Glomerular visceral epithelial cell (primary cell): ENCODE measurements at regions not wholly inside any gene's neighbourhood (a gene's known extent, or its start where the extent isn't known, plus 50 kb on each side); places are given as distances from the start of the nearest gene placed in this dataset.

ENCODE experiments used
- DNase-seq: peaks from one replicate; pipeline ENCODE4 v3.0.0-alpha.2; 2016; ENCODE audit errors: extremely low spot score

DNA sequence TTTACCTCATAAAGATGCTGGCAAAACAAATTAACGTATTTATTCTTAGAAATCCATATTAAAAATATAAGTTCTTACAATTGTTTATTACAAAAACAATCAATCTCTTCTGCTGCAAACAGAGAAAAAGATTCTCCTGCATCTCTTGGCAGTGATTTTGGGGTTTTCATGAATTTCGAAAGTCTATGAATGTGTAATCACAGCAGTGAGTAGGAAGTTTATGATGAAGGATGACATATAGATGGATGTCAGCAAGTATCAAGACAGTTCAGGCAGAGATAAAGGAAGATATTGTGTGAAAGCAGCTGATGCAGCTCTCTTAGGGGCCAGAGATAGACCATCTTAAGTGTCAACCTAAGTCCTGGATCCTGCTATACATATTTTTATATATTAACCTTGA, 196.9 kb upstream of the BANK1 start:
- no peak for DNase-seq

- no peak for DNase-seq
These were observed 206.2 kb upstream of the BANK1 start for GRCh38 chr4:101584306-101584705.

DNA sequence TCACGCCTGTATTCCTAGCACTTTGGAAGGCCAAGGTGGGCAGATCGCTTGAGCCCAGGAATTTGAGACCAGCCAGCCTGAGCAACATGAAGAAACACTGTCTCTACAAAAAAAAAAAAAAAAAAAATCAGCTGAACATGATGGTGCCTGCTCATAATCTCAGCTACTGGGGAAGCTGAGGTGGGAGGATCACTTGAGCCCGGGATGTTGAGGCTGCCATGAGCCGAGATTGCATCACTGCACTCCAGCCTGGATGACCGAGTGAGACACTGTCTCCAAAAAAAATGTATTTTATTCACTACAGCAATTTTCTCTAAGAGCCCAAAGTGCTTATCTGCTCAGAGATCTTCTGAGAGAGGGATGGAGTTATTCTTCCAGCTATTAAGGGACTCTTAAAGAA, 215.8 kb upstream of the PPP3CA start:
- no peak for DNase-seq

GRCh38 chr4:101556842-101557241, 209.5 kb upstream of the PPP3CA start:
- DNase-seq: no peak

DNA sequence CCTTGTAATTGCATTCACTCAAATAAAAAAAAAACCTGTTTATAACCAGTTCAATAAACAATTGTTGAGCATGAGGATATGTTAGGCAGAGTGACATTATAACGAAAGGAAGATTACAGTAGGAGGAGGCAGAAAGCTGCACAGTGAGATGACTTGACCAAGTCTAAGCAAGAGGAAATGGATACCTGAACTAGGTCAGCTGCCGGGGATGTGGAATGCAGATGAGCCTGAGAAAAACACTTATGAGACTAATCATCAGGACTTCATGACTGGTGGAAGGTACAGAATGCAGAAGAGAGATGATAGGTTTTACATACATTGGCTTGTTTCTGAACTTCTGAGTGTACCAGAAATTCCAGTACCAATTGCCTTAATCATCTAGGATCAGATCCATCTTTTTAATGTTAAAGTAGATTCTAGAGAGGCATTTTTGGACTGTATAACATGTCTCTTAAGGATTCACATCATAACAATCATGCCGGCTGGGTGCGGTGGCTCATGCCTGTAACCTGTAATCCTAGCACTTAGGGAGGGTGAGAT, 208.1 kb upstream of the PPP3CA start:
- no peak for DNase-seq

DNA sequence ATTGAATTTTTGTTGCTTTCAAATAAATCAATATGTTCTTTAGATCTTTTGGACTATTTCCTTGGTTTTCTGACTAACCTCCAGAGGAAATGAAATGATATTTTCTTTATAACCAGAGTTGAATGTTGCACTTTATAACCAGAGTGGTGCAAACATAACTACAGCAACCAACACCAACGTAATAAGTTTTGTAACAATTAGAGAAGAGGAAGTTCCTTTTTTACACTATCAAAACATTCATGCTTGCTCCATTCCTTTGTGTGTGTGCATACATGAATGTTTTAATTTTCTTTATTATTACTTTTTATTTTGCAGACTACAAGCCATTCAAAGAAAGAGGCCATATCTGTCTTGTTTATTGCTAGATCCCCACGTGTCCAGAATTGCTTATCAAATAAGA, 193.0 kb upstream of the PPP3CA start:
- no peak for DNase-seq

- no peak for DNase-seq
These were observed 181.2 kb upstream of the PPP3CA start for GRCh38 chr4:101528526-101528925.

DNA sequence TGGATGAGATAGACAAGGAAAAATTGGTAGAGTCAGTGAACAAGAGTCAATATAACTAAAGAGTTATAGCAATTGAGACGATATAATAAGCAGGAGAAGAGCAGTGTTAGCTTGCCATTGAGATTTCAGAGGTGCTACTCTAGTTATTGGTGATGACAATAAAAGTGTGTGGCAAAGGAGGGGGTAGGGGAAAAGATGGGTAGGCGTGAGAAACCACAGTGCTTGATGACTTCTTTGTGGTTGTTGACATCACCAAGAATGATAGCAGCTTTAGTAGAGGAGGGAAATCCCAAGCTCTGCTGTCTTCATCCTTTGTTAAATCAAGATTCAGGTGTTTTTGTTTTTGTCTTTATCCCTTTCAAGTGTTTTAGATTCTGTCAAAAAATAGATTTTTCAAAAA, 179.9 kb upstream of the PPP3CA start:
- DNase-seq: peak; percentile 55

GRCh38 chr4:101515566-101515965, 168.2 kb upstream of the PPP3CA start:
- DNase-seq: no peak

- DNase-seq: no peak
These were observed 167.8 kb upstream of the PPP3CA start for GRCh38 chr4:101515099-101515498.

DNA sequence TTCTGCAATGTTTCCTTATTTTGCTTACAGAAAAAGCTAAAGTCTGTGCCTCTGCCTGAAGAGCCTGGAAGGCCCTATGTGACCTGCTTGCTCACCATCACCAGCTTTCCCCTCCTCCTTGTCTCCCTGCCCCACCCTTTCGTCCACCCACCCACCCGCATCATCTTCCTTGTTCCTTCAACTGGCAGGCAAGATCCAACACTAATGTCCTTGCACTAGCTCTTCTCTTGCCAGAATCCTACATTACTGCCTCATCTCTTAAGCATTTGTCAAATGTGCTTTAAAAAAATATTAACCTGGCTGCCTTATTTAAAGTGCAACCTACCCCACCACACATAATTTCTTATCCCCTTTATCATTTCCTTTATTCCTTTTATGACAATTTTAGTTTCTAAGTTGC, 165.1 kb upstream of the PPP3CA start:
- DNase-seq: peak; percentile 4

DNA sequence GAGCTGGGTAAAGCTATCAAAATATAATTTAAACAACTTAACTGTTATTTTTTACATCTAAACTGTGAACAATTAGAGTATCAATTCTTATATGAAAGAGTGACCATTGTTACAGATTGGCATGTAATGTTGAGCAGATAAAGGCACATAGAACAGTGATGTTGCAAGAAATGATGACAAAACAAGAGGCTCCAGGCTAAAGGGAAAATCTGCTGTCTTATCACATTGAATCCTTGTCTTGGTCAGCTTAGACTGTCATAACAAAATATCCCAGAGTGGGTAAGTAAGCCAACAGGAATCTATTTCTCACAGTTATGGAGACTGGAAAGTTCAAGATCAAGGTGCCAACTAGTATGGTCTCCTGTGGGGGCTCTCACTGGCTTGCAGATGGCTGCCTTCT, 154.1 kb upstream of the PPP3CA start:
- DNase-seq: no peak

- no peak for DNase-seq
These were observed 153.4 kb upstream of the PPP3CA start for GRCh38 chr4:101500742-101501141.

- no peak for DNase-seq
These were observed 127.9 kb upstream of the PPP3CA start for GRCh38 chr4:101475246-101475645.

GRCh38 chr4:101471201-101471600, 123.9 kb upstream of the PPP3CA start:
- no peak for DNase-seq

DNA sequence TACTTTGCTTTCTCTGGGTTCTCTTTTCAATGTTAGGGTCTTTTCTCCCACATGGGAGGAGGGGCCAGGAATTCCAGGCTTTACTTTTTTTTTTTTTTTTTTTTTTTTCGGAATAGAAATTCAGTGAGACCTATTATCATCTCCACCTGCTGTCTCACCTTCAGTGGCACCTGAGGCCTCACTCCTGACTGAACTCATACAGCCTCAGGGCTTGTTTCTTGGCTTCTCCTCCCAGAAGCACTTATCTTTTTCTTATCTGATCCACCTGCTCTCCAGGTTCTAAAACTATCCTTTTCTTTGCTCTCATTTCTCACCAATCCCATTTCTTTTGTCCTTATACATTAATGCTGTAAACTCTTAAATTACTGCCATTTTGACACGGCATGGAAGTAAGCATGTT, 117.3 kb upstream of the PPP3CA start:
- no peak for DNase-seq

- DNase-seq: no peak
These were observed 111.6 kb upstream of the PPP3CA start for GRCh38 chr4:101458914-101459313.

DNA sequence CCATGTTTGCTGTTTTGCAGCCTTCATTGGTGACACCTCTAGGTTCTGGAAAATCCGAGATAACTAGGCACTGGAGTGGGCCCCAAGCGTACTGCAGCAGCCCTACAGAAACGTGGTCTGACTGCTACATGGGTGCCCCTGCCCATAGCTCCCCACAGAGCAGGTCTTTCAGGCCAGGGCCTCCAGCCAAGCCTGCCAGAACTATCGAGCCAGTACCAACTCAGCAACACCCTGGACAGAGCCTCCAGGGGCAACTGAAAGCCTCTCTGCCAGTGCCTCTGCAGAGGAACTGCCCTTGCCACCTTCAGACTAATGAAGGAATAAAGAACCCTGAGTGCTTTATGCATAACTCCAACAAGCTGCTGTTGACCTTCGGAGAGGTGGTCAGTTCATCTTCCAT, 111.1 kb upstream of the PPP3CA start:
- DNase-seq: no peak

- DNase-seq: no peak
These were observed 103.8 kb upstream of the PPP3CA start for GRCh38 chr4:101451086-101451485.

- no peak for DNase-seq
These were observed 94.1 kb upstream of the PPP3CA start for GRCh38 chr4:101441446-101441845.

DNA sequence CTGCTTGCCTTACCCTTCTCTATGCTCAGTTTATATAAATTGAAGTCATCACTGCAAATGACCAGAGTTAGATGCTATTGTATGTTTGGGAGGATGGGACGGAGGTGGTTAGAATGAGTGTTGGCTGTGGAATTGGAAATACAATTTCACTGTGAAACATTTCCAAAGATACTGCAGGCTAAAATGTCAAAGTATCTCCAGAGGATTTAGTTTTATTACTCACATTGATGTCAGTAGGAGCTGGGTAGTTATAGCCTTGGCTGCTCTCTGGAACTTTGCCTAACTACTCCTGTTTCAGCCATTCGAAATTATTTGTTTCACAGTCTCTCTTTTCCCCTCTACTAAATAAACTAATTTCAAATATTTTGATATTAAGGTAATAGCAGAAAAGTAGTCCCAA, 92.6 kb upstream of the PPP3CA start:
- no peak for DNase-seq

- no peak for DNase-seq
These were observed 74.1 kb upstream of the PPP3CA start for GRCh38 chr4:101421386-101421785.

DNA sequence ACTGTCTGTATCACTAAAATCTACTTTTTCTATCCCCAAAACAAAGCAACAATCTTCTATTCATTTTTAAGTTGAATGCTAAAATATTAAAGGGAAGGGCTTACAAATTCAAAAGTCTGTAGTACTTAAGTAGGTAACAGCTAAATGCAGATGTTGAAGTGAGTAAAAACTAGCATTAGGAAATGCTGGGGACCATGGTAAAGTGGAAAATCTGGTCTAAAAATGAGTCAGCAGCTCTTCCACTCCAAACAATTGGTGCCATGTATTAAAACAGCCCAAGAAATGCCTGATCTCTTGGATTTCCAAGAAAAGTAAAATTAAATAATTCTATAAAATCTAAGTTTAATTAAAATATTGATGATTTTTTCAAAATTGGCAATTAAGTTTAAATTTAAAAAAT, 73.3 kb upstream of the PPP3CA start:
- DNase-seq: no peak

DNA sequence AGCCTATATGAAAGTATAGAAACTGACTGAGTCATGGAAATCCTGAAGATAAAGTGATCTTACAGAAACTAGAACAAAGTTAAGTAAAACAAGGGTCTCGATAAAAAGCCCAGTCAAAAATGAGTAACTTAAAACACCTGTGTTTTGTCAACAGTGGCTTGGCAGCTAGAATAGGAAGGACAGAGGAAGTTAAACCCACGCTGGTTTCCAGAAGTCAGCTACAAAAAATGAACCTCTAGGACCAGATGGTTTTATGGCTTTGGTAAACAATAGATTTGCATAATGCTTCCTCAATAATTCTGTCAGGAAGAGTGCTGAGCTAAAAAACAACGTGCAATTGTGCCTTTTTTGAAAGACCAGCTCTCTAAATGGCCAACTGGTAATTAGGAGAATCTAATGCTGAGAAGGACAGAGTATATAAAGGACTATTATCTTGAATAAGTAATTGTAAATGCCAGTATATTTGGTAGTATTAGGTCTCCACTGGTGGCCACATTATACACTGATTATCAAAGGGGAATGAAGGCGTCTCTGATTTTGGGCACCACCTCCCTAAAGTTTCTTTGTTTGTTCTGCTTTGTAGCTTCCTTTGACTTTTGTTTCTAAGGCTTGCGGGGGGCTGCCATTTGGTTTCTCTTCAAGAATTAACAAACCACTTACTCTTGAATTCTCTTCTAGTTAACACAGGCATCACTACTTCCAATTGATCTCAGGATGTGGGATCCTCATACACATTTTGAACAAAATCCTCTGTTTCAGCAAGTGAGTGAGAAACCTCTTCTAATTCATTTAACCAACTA, 72.2 kb upstream of the PPP3CA start:
- no peak for DNase-seq
